CD4-positive, alpha-beta T cell (primary cell): ENCODE measurements at regions not wholly inside any gene's neighbourhood (a gene's known extent, or its start where the extent isn't known, plus 50 kb on each side); places are given as distances from the start of the nearest gene placed in this dataset.

Experiments
- ATAC-seq: fragments of 200-7000 bp; cut with Tn5 transposase; one replicate; pipeline ENCODE4 v1.10.0; 2022; ENCODE audit warnings: mild to moderate bottlenecking; ENCODE audit not compliant: poor library complexity
- CTCF ChIA-PET: fragments of 350-600 bp; sonication (Branson Sonifier 250); formaldehyde crosslinking; loops from one replicate; lab custom pipeline; 2021; ENCODE audit warnings: antibody characterized with exemption, inconsistent platforms; lab: Charles Lee
- POLR2A ChIA-PET: fragments of 350-600 bp; sonication (Branson Sonifier 250); formaldehyde crosslinking; loops from one replicate; lab custom pipeline; 2021; ENCODE audit warnings: antibody characterized with exemption, inconsistent platforms; lab: Charles Lee
- DNase-seq, 14 experiments: peaks; one replicate each; pipeline ENCODE4 v3.0.0-alpha.2; 2013 to 2020; ENCODE audit warnings: mixed read lengths in 2 of 14
- H3K27ac ChIP-seq, 2 donors: one replicate each; pipeline versions ENCODE4 v1.5.1 to v1.7.0; 2013; ENCODE audit warnings: low read length in 2 of 2, low read depth in 1 of 2, mild to moderate bottlenecking in 1 of 2
- H3K27me3 ChIP-seq, 2 experiments: 1 replicate in 1 of 2; 2 replicates in 1 of 2; pipeline versions ENCODE4 v1.6.1 to v1.7.0; 2013; ENCODE audit warnings: low read length in 2 of 2, control low read depth in 1 of 2, mild to moderate bottlenecking in 1 of 2, moderate library complexity in 1 of 2; ENCODE audit not compliant: insufficient read depth in 2 of 2, control insufficient read depth in 1 of 2
- H3K36me3 ChIP-seq: one replicate; pipeline ENCODE4 v1.6.1; 2013; ENCODE audit warnings: low read length, control low read depth; ENCODE audit not compliant: insufficient read depth
- H3K4me1 ChIP-seq: one replicate; pipeline ENCODE4 v1.6.1; 2013; ENCODE audit warnings: low read length, control low read depth; ENCODE audit not compliant: insufficient read depth
- H3K4me3 ChIP-seq: one replicate; pipeline ENCODE4 v1.5.1; 2013; ENCODE audit warnings: mild to moderate bottlenecking, low read length, moderate library complexity
- H3K9me3 ChIP-seq, 2 experiments: 1 replicate in 1 of 2; 2 replicates in 1 of 2; pipeline versions ENCODE4 v1.6.1 to v1.7.0; 2013; ENCODE audit warnings: low read length in 2 of 2, mild to moderate bottlenecking in 2 of 2, control low read depth in 1 of 2, moderate library complexity in 1 of 2; ENCODE audit not compliant: control insufficient read depth in 1 of 2, insufficient read depth in 1 of 2
- H3K27ac Mint-ChIP-seq: one replicate; pipeline ENCODE4 v1.8.0; 2020; ENCODE audit warnings: mixed read lengths
- H3K27me3 Mint-ChIP-seq: one replicate; pipeline ENCODE4 v1.8.0; 2021; ENCODE audit warnings: mixed read lengths
- H3K36me3 Mint-ChIP-seq: one replicate; pipeline ENCODE4 v1.8.0; 2021; ENCODE audit warnings: low read depth, mixed read lengths
- H3K4me1 Mint-ChIP-seq: one replicate; pipeline ENCODE4 v1.8.0; 2021; ENCODE audit warnings: low read depth, mixed read lengths
- H3K4me3 Mint-ChIP-seq: one replicate; pipeline ENCODE4 v1.8.0; 2020; ENCODE audit warnings: mild to moderate bottlenecking, mixed read lengths
- H3K9me3 Mint-ChIP-seq: one replicate; pipeline ENCODE4 v1.8.0; 2020; ENCODE audit warnings: mixed read lengths
- CTCF ChIP-seq: fragments of 200-600 bp; IDR thresholded peaks from one replicate; pipeline ENCODE4 v1.8.0; 2022; ENCODE audit warnings: antibody characterized with exemption, mild to moderate bottlenecking
- intact Hi-C, 2 experiments: fragments of 100-400 bp; cut with DNase I in 1 of 2; cut with micrococcal nuclease in 1 of 2; formaldehyde crosslinking; loops; one replicate each; pipeline versions ENCODE4 v1.15.1 to v1.9.0; 2023 to 2025; cut with DNase I, micrococcal nuclease

DNA sequence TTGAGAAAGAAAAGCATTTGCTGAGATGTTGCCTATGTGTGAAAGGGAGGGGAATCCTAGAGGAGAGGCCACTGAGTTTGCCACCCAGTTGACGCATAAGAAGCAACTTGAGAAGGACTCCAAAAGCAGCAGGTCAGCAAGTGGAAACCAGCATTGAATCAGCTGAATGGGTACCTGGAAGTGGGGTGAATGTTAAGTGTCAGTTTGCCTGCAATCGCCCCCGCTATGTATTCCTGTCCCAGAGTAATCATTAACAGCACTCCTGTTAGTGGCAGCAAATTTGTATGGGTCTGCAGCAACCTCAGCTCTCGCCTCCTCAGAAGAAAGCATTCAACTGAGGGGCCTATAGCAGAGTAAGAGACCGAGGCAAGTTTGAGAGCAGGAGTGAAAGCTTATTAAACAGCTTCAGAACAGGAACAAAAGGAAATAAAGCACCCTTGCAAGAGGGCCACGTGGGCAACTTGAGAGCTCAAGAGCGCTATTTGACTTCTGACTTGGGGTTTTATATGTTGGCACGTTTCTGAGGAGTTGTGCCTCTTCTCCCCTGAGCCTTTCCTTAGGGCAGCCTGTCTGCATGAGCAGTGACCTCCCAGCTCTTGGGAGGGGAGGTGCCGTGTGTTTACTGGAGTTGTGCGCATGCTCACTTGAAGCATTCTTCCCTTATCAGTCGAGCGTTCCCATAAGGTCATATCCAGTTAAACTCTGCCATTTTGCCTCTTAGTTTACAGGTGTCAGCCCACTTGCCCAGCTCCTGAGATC lies 122.6 kb upstream of the PHACTR1 start:
- Mint-ChIP-seq H3K36me3 (no peaks in the 10 kb centered on the region), H3K4me1 (no peaks in the 10 kb centered on the region), H3K27ac (no peak overlapping the region), H3K9me3 (no peaks in the 10 kb centered on the region), H3K4me3 (no peak overlapping the region), H3K27me3 (peaks cover 8% of the 10 kb centered on the region)
- intact Hi-C loops, result loop anchor here in 1 of 2 experiments (5.0 kb wide), 1 partner anchor 442 kb away; no protein-coding TSS in a partner anchor
- Histone ChIP-seq H3K9me3 (no peaks in the 10 kb centered on the region), H3K27ac (no peak overlapping the region), H3K36me3 (no peaks in the 10 kb centered on the region), H3K4me3 (no peak overlapping the region), H3K4me1 (no peaks in the 10 kb centered on the region), H3K27me3 (peaks cover 0 to 7% of the 10 kb centered on the region in 2 experiments)
- TF ChIP-seq CTCF, result no peak
- ATAC-seq, result no peak
- ChIA-PET POLR2A (no interaction called here), CTCF (interaction anchor here (1.1 kb wide), 1 partner anchor 12 kb away, joined by 3 read pairs; no protein-coding TSS in a partner anchor)
- DNase-seq, result no peak

DNA sequence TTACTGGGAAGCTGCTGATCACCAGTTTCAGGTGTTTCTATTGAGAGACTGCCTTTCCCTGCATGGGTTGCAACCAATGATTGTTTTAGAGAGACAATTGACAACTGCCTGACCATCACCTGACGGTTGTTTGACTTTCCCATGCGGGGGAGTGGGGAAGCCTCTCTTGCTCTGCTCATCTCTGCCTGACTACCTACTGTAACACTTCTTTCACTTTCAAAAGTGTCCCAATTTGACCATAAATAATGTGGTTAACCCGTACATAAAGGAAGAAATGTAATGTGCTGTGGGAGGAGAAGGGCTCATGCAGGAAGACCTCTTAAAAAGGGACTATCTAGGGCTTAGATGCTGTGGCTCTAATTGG lies 122.1 kb upstream of the PHACTR1 start:
- Mint-ChIP-seq H3K36me3 (no peaks in the 10 kb centered on the region), H3K27ac (no peak overlapping the region), H3K27me3 (peaks cover 7% of the 10 kb centered on the region), H3K4me3 (no peak overlapping the region), H3K9me3 (no peaks in the 10 kb centered on the region), H3K4me1 (no peaks in the 10 kb centered on the region)
- Histone ChIP-seq H3K27ac (no peak overlapping the region), H3K9me3 (no peaks in the 10 kb centered on the region), H3K27me3 (peaks cover 0 to 7% of the 10 kb centered on the region in 2 experiments), H3K4me1 (no peaks in the 10 kb centered on the region), H3K4me3 (no peak overlapping the region), H3K36me3 (no peaks in the 10 kb centered on the region)
- POLR2A ChIA-PET, result no interaction called here
- no peak for TF ChIP-seq CTCF
- CTCF ChIA-PET, result interaction anchor here (1.1 kb wide), 1 partner anchor 12 kb away, joined by 3 read pairs; no protein-coding TSS in a partner anchor
- ATAC-seq (no peak), DNase-seq (no peak)
- intact Hi-C loops, result loop anchor here in 1 of 2 experiments (5.0 kb wide), 1 partner anchor 442 kb away; no protein-coding TSS in a partner anchor

- CTCF ChIA-PET, result no interaction called here
These were observed 121.3 kb upstream of the PHACTR1 start for GRCh38 chr6:12595161-12595811.

More at GRCh38 chr6:12595161-12595811, 121.3 kb upstream of the PHACTR1 start:
- no peaks in the 10 kb centered on the region for H3K4me1 ChIP-seq
- no peak overlapping the region for H3K4me3 ChIP-seq
- H3K27ac ChIP-seq, result no peak overlapping the region
- Mint-ChIP-seq H3K27ac (no peak overlapping the region), H3K4me1 (no peaks in the 10 kb centered on the region), H3K27me3 (peaks cover 7% of the 10 kb centered on the region), H3K9me3 (no peaks in the 10 kb centered on the region), H3K36me3 (no peaks in the 10 kb centered on the region), H3K4me3 (no peak overlapping the region)
- no peak for ATAC-seq
- no peak for TF ChIP-seq CTCF
- no peaks in the 10 kb centered on the region for H3K9me3 ChIP-seq
- peak in 3 of 14 experiments; percentile 7 to 20 (median 14) for DNase-seq
- no peaks in the 10 kb centered on the region for H3K36me3 ChIP-seq
- POLR2A ChIA-PET, result no interaction called here
- H3K27me3 ChIP-seq, result peaks cover 0 to 7% of the 10 kb centered on the region in 2 experiments
- intact Hi-C loops, result no loop called here
